SK-N-SH (cell line): ENCODE measurements at regions not wholly inside any gene's neighbourhood (a gene's known extent, or its start where the extent isn't known, plus 50 kb on each side); places are given as distances from the start of the nearest gene placed in this dataset.

Source experiments
- CTCF ChIA-PET: fragments of 300-600, 350-600 bp; formaldehyde crosslinking; extraction: SDS; loops from one replicate; lab custom pipeline; 2021; lab: Yijun Ruan, JAX
- POLR2A ChIA-PET: fragments of 350-600 bp; sonication (Branson Sonifier 250); formaldehyde crosslinking; extraction: SDS; loops from one replicate; lab custom pipeline; 2020; ENCODE audit warnings: antibody characterized with exemption, inconsistent platforms; lab: Yijun Ruan, JAX
- DNase-seq: peaks from one replicate; pipeline ENCODE4 v3.0.0; 2012
- H2AFZ ChIP-seq: fragments of 200-600 bp; sonication (generic); 2 replicates; pipeline ENCODE4 v1.8.1; 2016; ENCODE audit warnings: antibody characterized with exemption, mild to moderate bottlenecking, low read depth
- H3F3A ChIP-seq: fragments of 200-600 bp; sonication (generic); replicated peaks from 2 replicates; pipeline ENCODE3; 2016; ENCODE audit warnings: antibody characterized with exemption, mild to moderate bottlenecking; ENCODE audit not compliant: insufficient read depth
- H3K27ac ChIP-seq, 2 experiments: fragments of 200-500 bp in 1 of 2; fragments of 200-600 bp in 1 of 2; sonication (Bioruptor generic) in 1 of 2; sonication (generic), shearing (Covaris generic) in 1 of 2; 2 replicates each; pipeline versions ENCODE4 v1.5.1 to v1.6.1; 2014 to 2016; ENCODE audit warnings: low read depth in 2 of 2, inconsistent platforms in 1 of 2, low read length in 1 of 2, mild to moderate bottlenecking in 1 of 2, mixed read lengths in 1 of 2
- H3K27me3 ChIP-seq: fragments of 200-600 bp; sonication (generic), shearing (Covaris generic); 2 replicates; pipeline ENCODE4 v1.6.1; 2016; ENCODE audit warnings: mixed run types; ENCODE audit not compliant: insufficient read depth
- H3K36me3 ChIP-seq, 2 experiments: fragments of 200-500 bp in 1 of 2; fragments of 200-600 bp in 1 of 2; sonication (Bioruptor generic) in 1 of 2; sonication (generic) in 1 of 2; replicated peaks in 1 of 2; 2 replicates each; pipeline versions ENCODE3 to v1.5.1; 2014 to 2016; ENCODE audit warnings: low read length in 1 of 2, mild to moderate bottlenecking in 1 of 2; ENCODE audit not compliant: insufficient read depth in 2 of 2, control insufficient read depth in 1 of 2
- H3K4me1 ChIP-seq, 2 experiments: fragments of 200-500 bp in 1 of 2; fragments of 200-600 bp in 1 of 2; sonication (Bioruptor generic) in 1 of 2; sonication (generic), shearing (Covaris generic) in 1 of 2; 2 replicates each; pipeline versions ENCODE4 v1.5.1 to v1.6.1; 2014 to 2016; ENCODE audit warnings: low read depth in 1 of 2, low read length in 1 of 2, mixed run types in 1 of 2; ENCODE audit not compliant: insufficient read depth in 2 of 2, control insufficient read depth in 1 of 2
- H3K4me2 ChIP-seq: fragments of 200-600 bp; sonication (generic), shearing (Covaris generic); 2 replicates; pipeline ENCODE4 v1.6.1; 2017; ENCODE audit warnings: mixed run types
- H3K4me3 ChIP-seq, 2 experiments: fragments of 200-500 bp in 1 of 2; fragments of 200-600 bp in 1 of 2; sonication (Bioruptor generic) in 1 of 2; sonication (generic), shearing (Covaris generic) in 1 of 2; 2 replicates each; pipeline versions ENCODE4 v1.5.1 to v1.8.1; 2014 to 2016; ENCODE audit warnings: low read depth in 2 of 2, inconsistent platforms in 1 of 2, low read length in 1 of 2, mild to moderate bottlenecking in 1 of 2, mixed read lengths in 1 of 2, moderate library complexity in 1 of 2
- H3K79me2 ChIP-seq: fragments of 200-600 bp; sonication (generic); 2 replicates; pipeline ENCODE4 v1.8.1; 2017; ENCODE audit warnings: mild to moderate bottlenecking; ENCODE audit not compliant: insufficient read depth
- H3K9ac ChIP-seq: fragments of 200-600 bp; sonication (generic); 2 replicates; pipeline ENCODE4 v1.6.1; 2017; ENCODE audit warnings: mixed run types
- H3K9me2 ChIP-seq: fragments of 200-600 bp; sonication (generic); 2 replicates; pipeline ENCODE4 v1.6.1; 2017; ENCODE audit warnings: mixed run types
- H3K9me3 ChIP-seq: fragments of 200-600 bp; sonication (generic); 2 replicates; pipeline ENCODE4 v1.6.1; 2017; ENCODE audit warnings: mixed run types, mild to moderate bottlenecking, moderate library complexity
- H4K20me1 ChIP-seq: fragments of 200-600 bp; sonication (generic); 2 replicates; pipeline ENCODE4 v1.6.1; 2017; ENCODE audit warnings: mild to moderate bottlenecking, mixed run types; ENCODE audit not compliant: insufficient read depth
- CHD2 ChIP-seq: fragments of 150-350 bp; IDR thresholded peaks from 2 replicates; pipeline ENCODE4 v1.6.1; 2018; ENCODE audit warnings: low read length; ENCODE audit not compliant: partially characterized antibody
- EP300 ChIP-seq, 2 experiments: IDR thresholded peaks; 2 replicates each; pipeline versions ENCODE4 v1.4.0 to v1.6.1; 2012; ENCODE audit warnings: borderline replicate concordance in 1 of 2, low read depth in 1 of 2, low read length in 1 of 2
- EZH2phosphoT487 ChIP-seq: fragments of 200-600 bp; sonication (generic); IDR thresholded peaks from 2 replicates; pipeline ENCODE4 v1.6.1; 2017; ENCODE audit warnings: low read depth, mixed run types, mild to moderate bottlenecking, antibody characterized with exemption, moderate library complexity, borderline replicate concordance
- FOSL2 ChIP-seq: IDR thresholded peaks from 2 replicates; pipeline ENCODE4 v1.4.0; 2012; ENCODE audit warnings: low read depth, mild to moderate bottlenecking, moderate library complexity, borderline replicate concordance
- FOXM1 ChIP-seq: IDR thresholded peaks from 2 replicates; pipeline ENCODE4 v1.4.0; 2012; ENCODE audit warnings: low read depth, mild to moderate bottlenecking
- MXI1 ChIP-seq: IDR thresholded peaks from 2 replicates; pipeline ENCODE4 v1.6.1; 2012; ENCODE audit warnings: mild to moderate bottlenecking, low read depth, low read length, improper control_type of control experiment
- RCOR1 ChIP-seq: fragments of 150-350 bp; IDR thresholded peaks from 2 replicates; pipeline ENCODE4 v1.6.1; 2017; ENCODE audit warnings: antibody characterized with exemption, low read length
- SMC3 ChIP-seq: IDR thresholded peaks from 2 replicates; pipeline ENCODE4 v1.6.1; 2012; ENCODE audit warnings: low read depth, low read length, improper control_type of control experiment
- TAF1 ChIP-seq: IDR thresholded peaks from 2 replicates; pipeline ENCODE4 v1.6.1; 2012; ENCODE audit warnings: low read depth, mild to moderate bottlenecking, low read length, moderate library complexity, borderline replicate concordance
- TCF12 ChIP-seq: IDR thresholded peaks from 2 replicates; pipeline ENCODE4 v1.4.0; 2012
- WGBS: methylation state at CpG from one replicate; pipeline ENCODE4 v1.1.6; 2017; ENCODE audit warnings: low lambda C conversion rate; 5-methylcytosine and 5-hydroxymethylcytosine counted together
- TF ChIP-seq, protein P1 (sequence below): IDR thresholded peaks from 2 replicates; pipeline ENCODE4 v1.4.0; 2012; ENCODE audit warnings: low read depth, borderline replicate concordance
- TF ChIP-seq, protein P2 (sequence below): fragments of 150-350 bp; IDR thresholded peaks from 2 replicates; pipeline ENCODE4 v1.6.1; 2016; ENCODE audit warnings: mild to moderate bottlenecking, low read depth, low read length
- TF ChIP-seq, protein P3 (sequence below): fragments of 200-600 bp; sonication (generic); IDR thresholded peaks from 2 replicates; pipeline ENCODE4 v1.6.1; 2017; ENCODE audit warnings: antibody characterized with exemption, mild to moderate bottlenecking, moderate library complexity
- TF ChIP-seq, protein P4 (sequence below): IDR thresholded peaks from 2 replicates; pipeline ENCODE4; 2012

DNA sequence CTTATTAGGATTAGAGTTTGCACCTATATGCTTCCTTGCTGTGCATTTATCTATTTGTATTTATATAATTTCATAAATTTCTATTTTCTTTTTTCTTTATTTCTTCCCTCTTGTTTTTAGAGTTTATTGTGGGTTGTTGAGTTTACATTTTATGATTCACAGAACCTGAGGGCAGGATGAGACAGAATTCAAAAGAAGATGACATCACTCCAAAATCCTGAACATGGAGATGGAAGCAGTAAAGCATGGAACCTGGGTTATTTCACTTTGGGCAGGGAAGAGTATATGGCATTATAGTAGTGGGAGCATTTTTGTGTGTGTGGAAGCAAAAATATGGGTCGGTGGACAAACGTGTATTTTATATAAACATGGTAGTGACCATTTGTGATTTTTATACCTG, 157.5 kb downstream of the RFX6 start:
- H4K20me1 ChIP-seq = no peaks in the 10 kb centered on the region
- H2AFZ ChIP-seq = no peak overlapping the region
- no peak overlapping the region for H3K4me3 ChIP-seq
- no peaks in the 10 kb centered on the region for H3K4me1 ChIP-seq
- H3K9me2 ChIP-seq = no peaks in the 10 kb centered on the region
- H3K4me2 ChIP-seq = no peak overlapping the region
- ChIA-PET CTCF (interaction anchor here (0.6 kb wide), 1 partner anchor 772 kb away, joined by 3 read pairs; no protein-coding TSS in a partner anchor), POLR2A (no interaction called here)
- H3K36me3 ChIP-seq = no peaks in the 10 kb centered on the region
- H3K27ac ChIP-seq = no peak overlapping the region
- no peak overlapping the region for H3K9ac ChIP-seq
- no peaks in the 10 kb centered on the region for H3K9me3 ChIP-seq
- no peak for DNase-seq
- no peaks in the 10 kb centered on the region for H3K27me3 ChIP-seq
- H3K79me2 ChIP-seq = no peaks in the 10 kb centered on the region
- 5% methylated on average over 2 of the region's 2 CpGs for WGBS
- TF ChIP-seq RCOR1 (no peak), FOSL2 (no peak)
- TF ChIP-seq, protein P1, sequence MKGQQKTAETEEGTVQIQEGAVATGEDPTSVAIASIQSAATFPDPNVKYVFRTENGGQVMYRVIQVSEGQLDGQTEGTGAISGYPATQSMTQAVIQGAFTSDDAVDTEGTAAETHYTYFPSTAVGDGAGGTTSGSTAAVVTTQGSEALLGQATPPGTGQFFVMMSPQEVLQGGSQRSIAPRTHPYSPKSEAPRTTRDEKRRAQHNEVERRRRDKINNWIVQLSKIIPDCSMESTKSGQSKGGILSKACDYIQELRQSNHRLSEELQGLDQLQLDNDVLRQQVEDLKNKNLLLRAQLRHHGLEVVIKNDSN = no peak
- TF ChIP-seq, protein P2, sequence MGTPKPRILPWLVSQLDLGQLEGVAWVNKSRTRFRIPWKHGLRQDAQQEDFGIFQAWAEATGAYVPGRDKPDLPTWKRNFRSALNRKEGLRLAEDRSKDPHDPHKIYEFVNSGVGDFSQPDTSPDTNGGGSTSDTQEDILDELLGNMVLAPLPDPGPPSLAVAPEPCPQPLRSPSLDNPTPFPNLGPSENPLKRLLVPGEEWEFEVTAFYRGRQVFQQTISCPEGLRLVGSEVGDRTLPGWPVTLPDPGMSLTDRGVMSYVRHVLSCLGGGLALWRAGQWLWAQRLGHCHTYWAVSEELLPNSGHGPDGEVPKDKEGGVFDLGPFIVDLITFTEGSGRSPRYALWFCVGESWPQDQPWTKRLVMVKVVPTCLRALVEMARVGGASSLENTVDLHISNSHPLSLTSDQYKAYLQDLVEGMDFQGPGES = no peak
- TF ChIP-seq, protein P3, sequence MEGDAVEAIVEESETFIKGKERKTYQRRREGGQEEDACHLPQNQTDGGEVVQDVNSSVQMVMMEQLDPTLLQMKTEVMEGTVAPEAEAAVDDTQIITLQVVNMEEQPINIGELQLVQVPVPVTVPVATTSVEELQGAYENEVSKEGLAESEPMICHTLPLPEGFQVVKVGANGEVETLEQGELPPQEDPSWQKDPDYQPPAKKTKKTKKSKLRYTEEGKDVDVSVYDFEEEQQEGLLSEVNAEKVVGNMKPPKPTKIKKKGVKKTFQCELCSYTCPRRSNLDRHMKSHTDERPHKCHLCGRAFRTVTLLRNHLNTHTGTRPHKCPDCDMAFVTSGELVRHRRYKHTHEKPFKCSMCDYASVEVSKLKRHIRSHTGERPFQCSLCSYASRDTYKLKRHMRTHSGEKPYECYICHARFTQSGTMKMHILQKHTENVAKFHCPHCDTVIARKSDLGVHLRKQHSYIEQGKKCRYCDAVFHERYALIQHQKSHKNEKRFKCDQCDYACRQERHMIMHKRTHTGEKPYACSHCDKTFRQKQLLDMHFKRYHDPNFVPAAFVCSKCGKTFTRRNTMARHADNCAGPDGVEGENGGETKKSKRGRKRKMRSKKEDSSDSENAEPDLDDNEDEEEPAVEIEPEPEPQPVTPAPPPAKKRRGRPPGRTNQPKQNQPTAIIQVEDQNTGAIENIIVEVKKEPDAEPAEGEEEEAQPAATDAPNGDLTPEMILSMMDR = no peak
- TF ChIP-seq, protein P4, sequence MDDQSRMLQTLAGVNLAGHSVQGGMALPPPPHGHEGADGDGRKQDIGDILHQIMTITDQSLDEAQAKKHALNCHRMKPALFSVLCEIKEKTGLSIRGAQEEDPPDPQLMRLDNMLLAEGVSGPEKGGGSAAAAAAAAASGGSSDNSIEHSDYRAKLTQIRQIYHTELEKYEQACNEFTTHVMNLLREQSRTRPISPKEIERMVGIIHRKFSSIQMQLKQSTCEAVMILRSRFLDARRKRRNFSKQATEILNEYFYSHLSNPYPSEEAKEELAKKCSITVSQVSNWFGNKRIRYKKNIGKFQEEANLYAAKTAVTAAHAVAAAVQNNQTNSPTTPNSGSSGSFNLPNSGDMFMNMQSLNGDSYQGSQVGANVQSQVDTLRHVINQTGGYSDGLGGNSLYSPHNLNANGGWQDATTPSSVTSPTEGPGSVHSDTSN = no peak
- no peaks in the 10 kb centered on the region for H3F3A ChIP-seq

DNA sequence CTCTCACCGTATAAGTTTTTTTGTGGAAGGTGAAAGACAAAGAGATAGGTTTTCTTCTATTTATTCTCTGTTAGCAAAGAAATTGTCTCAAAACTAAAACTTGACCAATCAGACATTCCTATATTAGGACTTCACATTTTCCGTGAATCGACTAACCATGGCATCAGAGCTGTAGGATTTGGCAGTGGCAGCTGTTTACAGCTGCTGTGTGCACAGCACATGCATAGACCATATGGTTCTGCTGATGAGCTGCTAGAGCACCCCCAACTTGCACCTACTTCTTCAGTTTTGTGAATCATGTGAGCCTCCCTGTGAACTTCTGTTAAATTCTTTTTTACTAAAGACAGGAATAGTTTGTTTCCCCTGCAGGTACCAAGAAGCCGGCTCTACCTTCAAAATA, 157.9 kb downstream of the RFX6 start:
- WGBS = 16% methylated on average over 4 of the region's 4 CpGs
- POLR2A ChIA-PET = no interaction called here
- no peaks in the 10 kb centered on the region for H3K9me2 ChIP-seq
- no peaks in the 10 kb centered on the region for H3K27me3 ChIP-seq
- no peak overlapping the region for H3K4me2 ChIP-seq
- no peak for TF ChIP-seq MXI1
- TF ChIP-seq FOXM1 = no peak
- TF ChIP-seq TCF12 = no peak
- no peak for TF ChIP-seq EP300 (IDR thresholded peaks at IDR 0.05; ENCODE audit: borderline replicate concordance in 1 of 2, low read depth in 1 of 2, low read length in 1 of 2)
- no peak for TF ChIP-seq CHD2
- TF ChIP-seq, protein P3 = no peak
- no peak for TF ChIP-seq EZH2phosphoT487
- no peak for TF ChIP-seq FOSL2
- no peak for TF ChIP-seq SMC3
- TF ChIP-seq TAF1 = no peak
- H3K9ac ChIP-seq = no peak overlapping the region
- no peak overlapping the region for H3K4me3 ChIP-seq
- no peak for DNase-seq
- no peaks in the 10 kb centered on the region for H3K79me2 ChIP-seq
- H4K20me1 ChIP-seq = no peaks in the 10 kb centered on the region
- CTCF ChIA-PET = no interaction called here
- no peaks in the 10 kb centered on the region for H3F3A ChIP-seq
- no peaks in the 10 kb centered on the region for H3K36me3 ChIP-seq
- no peaks in the 10 kb centered on the region for H3K9me3 ChIP-seq
- no peaks in the 10 kb centered on the region for H3K4me1 ChIP-seq
- no peak overlapping the region for H2AFZ ChIP-seq
- H3K27ac ChIP-seq = no peak overlapping the region
